NCI-H1436 (cell line): ENCODE measurements at regions not wholly inside any gene's neighbourhood (a gene's known extent, or its start where the extent isn't known, plus 50 kb on each side); places are given as distances from the start of the nearest gene placed in this dataset.
"Not testable (repeated sequence)": the region's sequence is repeated elsewhere in the genome, so short reads cannot be mapped to it uniquely, and the experiment has no call there.

Source experiments
- DNase-seq: peaks from one replicate; lab custom pipeline; 2025; lab: John Stamatoyannopoulos, UW

DNA sequence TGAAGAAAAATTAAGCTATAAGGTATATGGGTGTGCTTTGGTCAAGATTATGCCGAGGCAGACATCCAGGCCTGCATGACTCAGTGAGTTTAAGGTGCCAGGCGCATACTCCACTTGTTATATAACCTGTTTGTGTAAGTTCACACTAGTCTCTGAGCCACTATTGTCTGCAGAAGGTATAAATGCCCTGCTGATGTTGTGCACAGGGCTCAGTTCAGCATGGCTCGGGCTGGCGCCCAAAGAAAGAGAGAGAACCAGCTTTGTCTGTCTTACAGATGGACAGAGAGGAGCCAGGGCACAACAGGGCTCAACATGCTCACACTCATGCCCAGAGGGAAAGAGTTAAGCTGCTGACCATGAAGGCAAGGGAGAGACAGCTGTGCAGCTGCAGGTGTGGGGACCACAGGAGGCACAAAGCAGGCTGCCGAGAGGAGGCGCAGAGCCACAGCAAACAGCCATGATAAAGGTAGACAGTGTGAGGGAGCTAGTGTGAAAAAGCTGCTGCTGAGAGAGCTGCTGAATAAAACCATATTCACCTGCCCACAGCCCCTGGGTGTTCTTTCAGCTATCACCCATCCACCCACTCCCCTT is 1587.6 kb upstream of the C9orf72 start:
- no peak for DNase-seq

DNA sequence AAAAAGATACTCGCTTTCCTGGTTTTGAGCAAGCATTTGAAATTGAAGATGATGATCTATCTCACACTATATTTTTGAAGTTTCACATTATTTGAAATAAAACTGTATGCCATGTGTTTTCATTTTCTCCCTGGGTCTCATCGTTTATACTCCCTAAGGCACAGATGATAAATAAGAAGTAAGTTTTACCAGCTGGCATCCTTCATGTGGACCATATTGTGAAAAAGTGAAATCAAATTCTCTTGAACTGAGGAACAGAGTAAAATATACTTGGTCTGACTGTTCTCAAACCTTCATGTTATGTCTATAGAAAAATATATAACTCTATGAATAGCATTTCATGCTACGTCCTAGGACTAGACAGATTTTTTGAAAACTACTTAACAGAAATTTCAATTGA is 1600.9 kb upstream of the C9orf72 start:
- no peak for DNase-seq

DNA sequence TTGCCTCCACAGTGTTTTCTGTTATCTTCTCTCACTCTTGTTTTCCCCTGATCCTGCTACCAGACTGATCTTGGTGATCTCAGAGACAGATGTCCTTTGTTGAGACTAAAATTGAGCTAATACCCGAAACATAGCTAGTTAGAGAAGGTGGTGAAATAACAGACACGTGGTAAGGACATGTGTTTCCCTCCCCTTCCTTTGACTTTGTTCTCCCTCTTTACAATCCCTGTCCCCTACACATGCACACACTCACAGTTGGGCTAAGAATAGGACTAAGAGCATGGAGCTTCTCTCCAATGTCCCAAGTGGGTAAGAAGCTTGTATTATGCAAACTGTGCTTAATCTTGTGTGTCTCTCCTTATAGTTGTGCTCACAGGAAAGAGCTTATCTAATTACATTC is 1603.0 kb upstream of the C9orf72 start:
- no peak for DNase-seq

DNA sequence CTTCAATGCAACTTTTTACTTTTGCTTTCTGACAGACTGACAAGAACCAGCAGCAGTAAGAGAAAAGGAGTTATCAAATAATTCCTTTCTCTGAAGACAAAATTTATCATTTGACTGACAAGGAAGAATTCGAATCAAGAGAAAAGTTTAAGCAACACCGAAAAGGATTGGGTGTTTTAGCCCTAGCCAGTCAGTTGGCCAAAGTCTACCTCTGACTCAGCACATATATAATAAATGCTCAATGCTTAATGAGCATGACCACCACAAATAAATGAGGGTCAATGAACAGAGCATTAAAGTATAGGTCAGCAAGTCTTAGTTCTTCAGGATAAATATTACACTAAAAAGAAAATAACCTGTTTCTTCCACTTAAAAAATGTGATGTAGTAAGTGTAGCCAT is 1603.5 kb upstream of the C9orf72 start:
- no peak for DNase-seq

GRCh38 chr9:29183971-29184370 is 1610.7 kb upstream of the C9orf72 start:
- no peak for DNase-seq

DNA sequence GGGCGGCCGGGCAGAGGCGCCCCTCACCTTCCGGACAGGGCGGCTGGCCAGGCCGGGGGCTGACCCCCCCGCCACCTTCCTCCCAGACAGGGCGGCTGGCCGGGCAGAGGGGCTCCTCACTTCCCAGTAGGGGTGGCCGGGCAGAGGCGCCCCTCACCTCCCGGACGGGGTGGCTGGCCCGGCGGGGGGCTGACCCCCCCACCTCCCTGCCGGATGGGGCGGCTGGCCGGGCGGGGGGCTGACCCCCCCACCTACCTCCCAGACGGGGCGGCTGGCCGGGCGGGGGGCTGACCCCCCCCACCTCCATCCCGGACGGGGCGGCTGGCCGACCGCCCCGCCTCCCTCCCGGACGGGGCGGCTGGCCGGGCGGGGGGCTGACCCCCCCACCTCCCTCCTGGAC is 1615.5 kb upstream of the C9orf72 start:
- not testable (repeated sequence) for DNase-seq

DNA sequence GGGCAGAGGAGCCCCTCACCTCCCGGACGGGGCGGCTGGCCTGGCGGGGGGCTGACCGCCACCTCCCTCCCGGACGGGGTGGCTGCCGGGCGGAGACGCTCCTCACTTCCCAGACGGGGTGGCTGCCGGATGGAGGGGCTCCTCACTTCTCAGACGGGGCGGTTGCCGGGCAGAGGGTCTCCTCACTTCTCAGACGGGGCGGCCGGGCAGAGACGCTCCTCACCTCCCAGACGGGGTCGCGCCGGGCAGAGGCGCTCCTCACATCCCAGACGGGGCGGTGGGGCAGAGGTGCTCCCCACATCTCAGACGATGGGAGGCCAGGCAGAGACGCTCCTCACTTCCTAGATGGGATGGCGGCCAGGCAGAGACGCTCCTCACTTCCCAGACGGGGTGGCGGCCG is 1615.9 kb upstream of the C9orf72 start:
- not testable (repeated sequence) for DNase-seq

GRCh38 chr9:29198861-29199260 is 1625.6 kb upstream of the C9orf72 start:
- DNase-seq = no peak

- no peak for DNase-seq
These were observed 1626.7 kb upstream of the C9orf72 start for GRCh38 chr9:29199975-29200374.

GRCh38 chr9:29200650-29201049 is 1627.4 kb upstream of the C9orf72 start:
- DNase-seq = no peak

DNA sequence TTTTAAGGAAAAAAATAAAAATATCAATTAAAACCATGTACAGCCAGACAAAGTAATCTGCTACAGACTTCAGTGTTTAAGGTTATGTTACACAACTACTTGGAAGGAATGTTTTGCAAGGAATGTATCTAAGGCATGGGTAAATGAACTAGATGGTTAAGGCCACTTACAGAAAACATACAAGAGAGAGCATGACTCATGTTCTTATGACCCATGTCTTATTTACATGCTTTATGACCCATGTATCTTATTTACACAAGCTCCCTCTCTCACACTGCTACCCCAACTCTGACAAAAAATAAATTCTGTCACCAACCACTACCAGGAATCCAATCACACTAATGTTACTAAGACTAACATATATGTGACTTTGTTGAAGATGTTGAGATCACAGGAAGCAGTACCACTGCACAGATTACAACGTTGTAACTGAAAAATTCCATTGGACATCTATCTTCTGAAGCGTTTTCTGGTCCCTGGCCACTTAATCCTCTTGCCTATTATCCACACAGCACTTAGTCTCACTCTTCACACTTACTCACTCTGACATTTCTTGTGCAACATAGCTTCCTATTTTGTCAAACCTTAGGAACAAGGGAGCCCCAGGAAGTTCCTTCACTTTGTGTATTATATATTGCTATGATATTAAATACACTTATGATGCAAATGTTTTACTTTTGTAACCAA is 1630.1 kb upstream of the C9orf72 start:
- DNase-seq = no peak

DNA sequence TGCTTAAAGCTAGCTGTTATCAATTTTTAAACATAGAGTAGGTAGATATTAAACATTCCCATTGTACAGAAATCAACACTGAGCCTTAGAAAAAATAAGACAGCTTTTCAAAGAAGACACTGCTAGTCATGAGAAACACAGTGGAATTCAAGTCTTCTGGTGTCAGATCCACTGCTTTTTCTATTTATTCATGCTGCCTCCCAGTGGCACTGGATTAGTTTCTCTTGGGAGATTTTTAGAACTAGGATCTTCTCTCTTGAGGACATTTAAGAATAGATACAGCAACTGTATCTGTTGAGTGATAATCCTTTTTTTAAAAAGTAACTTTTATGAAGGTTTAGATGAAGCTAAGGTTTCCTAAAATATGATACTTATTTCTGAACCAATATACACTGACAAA is 1635.4 kb upstream of the C9orf72 start:
- DNase-seq = no peak

GRCh38 chr9:29209748-29210291 is 1636.5 kb upstream of the C9orf72 start:
- DNase-seq = no peak

DNA sequence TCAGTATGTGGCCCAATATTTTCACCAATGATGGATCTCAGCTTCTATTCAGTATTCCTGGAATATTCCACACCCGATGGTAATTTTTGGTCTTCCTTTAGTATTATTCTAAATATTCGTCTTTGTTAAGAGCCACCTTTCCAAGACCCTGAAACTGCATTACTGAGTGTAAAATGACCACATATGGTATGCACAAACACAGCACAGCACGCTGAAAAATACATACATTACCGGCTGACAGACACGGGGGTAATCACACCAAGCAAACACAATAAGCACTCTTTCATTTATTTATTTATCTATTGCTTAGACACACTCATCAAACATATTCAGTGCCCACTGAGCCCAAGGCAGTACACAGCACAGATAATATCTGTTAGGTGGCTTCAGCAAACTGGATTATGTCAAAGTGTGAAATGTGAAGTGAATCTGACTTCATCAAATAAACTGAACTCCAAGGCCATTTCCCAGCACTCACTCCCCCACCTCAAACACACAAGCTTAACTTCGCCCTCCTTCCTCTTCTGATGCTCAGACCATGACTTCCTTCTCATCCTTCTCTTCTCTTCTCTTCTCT is 1637.8 kb upstream of the C9orf72 start:
- no peak for DNase-seq

- DNase-seq = peak; percentile 70
These were observed 1638.5 kb upstream of the C9orf72 start for GRCh38 chr9:29211580-29212396.

DNA sequence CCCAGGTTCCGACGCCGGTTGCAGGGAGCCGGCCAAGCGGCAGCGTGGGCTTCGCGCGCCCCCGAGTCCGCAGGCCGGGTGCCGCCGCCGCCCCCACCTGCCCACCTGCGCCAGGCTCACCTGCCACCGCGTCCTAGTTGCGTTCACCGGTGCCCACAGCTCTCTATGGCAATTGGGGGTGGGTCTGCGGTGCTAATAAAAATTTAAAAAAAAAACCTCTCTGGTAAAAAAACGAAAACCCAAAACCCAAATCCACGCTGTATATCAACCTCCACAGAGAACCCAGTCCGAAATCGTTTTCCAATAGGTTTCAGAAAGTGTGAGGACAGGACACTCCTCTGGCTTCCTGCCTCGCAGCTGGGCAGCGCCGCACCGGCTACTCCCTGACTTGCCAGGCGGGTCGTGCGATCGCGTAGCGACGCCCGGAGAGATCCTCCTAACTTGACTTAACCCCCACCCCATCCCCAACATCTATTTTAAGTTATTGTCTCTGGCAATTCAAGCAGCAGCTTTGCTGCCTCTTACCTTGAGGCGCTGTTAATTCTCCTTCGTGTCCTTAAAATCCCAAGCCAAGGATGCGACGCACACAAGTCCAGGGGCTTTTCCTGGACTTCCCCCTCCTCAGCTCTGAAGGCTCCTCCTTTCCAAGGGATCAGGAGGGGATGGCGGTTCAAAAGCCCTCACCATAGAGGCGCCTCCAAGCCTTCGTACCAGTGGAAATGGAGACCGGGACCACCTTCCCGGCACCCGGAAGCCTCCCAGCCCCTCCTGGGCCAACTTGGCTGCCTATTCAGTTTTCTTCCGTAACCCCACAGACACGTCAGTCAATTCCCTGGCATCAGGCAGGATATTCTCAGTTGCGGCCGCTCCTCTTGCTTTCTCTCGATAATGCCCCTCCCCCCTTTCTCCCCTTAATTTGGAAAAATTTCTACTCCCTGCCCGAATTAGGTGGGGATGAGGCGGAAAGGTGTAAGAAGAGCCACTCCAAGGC is 1639.4 kb upstream of the C9orf72 start:
- DNase-seq = no peak

GRCh38 chr9:29213417-29214153 is 1640.3 kb upstream of the C9orf72 start, which contains the start of gene LINGO2:
Gene LINGO2, minus strand, starts transcription at chr9:29213601.
- peak; percentile 59 for DNase-seq

DNA sequence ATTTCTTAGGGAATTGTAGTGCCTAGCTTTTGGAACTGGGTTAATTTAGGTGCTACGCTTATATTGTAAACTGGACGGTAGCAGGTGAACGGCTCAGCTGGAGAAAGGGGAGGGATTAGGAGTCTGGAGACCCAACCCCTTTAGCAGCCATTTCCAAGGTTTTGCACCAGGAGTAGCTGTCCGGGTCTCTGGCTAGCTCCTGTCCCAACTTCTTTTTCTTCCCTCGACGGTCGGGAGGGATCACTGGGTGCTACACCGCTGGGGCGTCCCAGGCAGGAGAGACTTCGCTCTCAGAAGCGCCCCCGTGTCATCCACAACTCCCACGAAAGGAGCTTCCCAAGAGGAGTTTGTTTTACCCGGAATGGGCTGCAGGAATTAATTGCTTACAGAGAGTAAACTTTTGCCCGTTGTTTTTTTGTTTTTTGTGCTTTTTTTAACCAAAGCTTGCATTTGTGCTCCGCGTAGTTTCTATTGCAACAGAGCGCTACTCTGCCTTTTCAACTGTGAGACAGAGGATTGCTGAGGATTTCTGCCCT is 1640.9 kb upstream of the C9orf72 start:
- DNase-seq = peak; percentile 60

GRCh38 chr9:29214690-29215253 is 1641.5 kb upstream of the C9orf72 start:
- DNase-seq = no peak

DNA sequence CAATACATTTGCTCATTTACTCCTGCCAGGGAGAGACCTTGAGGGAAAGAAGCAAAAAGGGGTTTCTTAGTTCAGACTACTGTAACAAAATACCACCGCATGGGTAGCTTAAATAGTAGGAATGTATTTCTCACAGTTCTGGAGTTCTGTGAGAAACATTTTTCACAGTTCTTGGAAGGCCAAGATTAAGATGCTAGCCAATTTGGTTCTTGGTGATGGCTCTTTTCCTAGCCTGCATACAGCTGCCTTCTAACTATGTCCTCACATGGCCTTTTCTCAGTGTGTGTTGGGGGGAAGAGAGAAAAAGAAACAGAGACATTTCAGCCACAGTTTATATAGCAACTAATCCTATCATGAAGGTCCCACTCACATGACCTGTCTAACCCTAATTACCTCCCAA is 1644.7 kb upstream of the C9orf72 start:
- no peak for DNase-seq
